Kidney epithelial cell (primary cell): ENCODE measurements at regions not wholly inside any gene's neighbourhood (a gene's known extent, or its start where the extent isn't known, plus 50 kb on each side); places are given as distances from the start of the nearest gene placed in this dataset.

Source experiments
- DNase-seq: peaks from one replicate; pipeline ENCODE4 v3.0.0-alpha.2; 2010; ENCODE audit warnings: low read depth
- H3K27me3 ChIP-seq: 2 replicates; pipeline ENCODE4 v1.6.0; 2011; ENCODE audit warnings: low read length; ENCODE audit not compliant: control insufficient read depth, insufficient read depth
- H3K36me3 ChIP-seq: 2 replicates; pipeline ENCODE4 v1.5.1; 2011; ENCODE audit warnings: low read length; ENCODE audit not compliant: control insufficient read depth, insufficient read depth
- H3K4me3 ChIP-seq: 2 replicates; pipeline ENCODE4 v1.5.1; 2011; ENCODE audit warnings: low read depth, mild to moderate bottlenecking, control low read depth, low read length
- CTCF ChIP-seq: IDR thresholded peaks from 2 replicates; pipeline ENCODE4 v1.5.1; 2011; ENCODE audit warnings: mild to moderate bottlenecking, moderate library complexity, low read length, control low read depth, inconsistent platforms; ENCODE audit not compliant: insufficient read depth, poor library complexity, severe bottlenecking

GRCh38 chr4:108224611-108225053 is 55.9 kb upstream of the LEF1 start:
- no peak for DNase-seq
- H3K36me3 ChIP-seq: no peaks in the 10 kb centered on the region
- TF ChIP-seq CTCF: no peak

GRCh38 chr4:108223313-108223712 is 54.6 kb upstream of the LEF1 start:
- DNase-seq: no peak
- Histone ChIP-seq H3K27me3 (no peaks in the 10 kb centered on the region), H3K4me3 (no peak overlapping the region), H3K36me3 (no peaks in the 10 kb centered on the region)
- TF ChIP-seq CTCF: no peak

More at GRCh38 chr4:108224611-108225053, 55.9 kb upstream of the LEF1 start:
- H3K4me3 ChIP-seq: no peak overlapping the region
- no peaks in the 10 kb centered on the region for H3K27me3 ChIP-seq

- no peak for DNase-seq
- TF ChIP-seq CTCF: no peak
- H3K27me3 ChIP-seq: no peaks in the 10 kb centered on the region
- no peaks in the 10 kb centered on the region for H3K36me3 ChIP-seq
- no peak overlapping the region for H3K4me3 ChIP-seq
These were observed 51.3 kb upstream of the LEF1 start for GRCh38 chr4:108219998-108220397.
